HL-60/S4 treated with retinoic acid at 250 ng/mL for 4 days and 3 days (cell line): ENCODE measurements at regions not wholly inside any gene's neighbourhood (a gene's known extent, or its start where the extent isn't known, plus 50 kb on each side); places are given as distances from the start of the nearest gene placed in this dataset.

Source experiments
- in situ Hi-C: fragments of 300-500 bp; cut with MboI; formaldehyde crosslinking; loops from 2 replicates; pipeline ENCODE4 v1.7.0; 2022; ENCODE audit warnings: low sequenced_read_pairs

GRCh38 chr17:34475296-34475695, 104.1 kb upstream of the TMEM132E start:
- in situ Hi-C loops, result no loop called here

- in situ Hi-C loops, result loop anchor here (25.0 kb wide), 1 partner anchor 112 kb away; the partner anchor contains the start of genes CCL1 and CCL13
These were observed 104.7 kb upstream of the TMEM132E start for GRCh38 chr17:34474706-34475105.

GRCh38 chr17:34472363-34472762, 107.0 kb upstream of the TMEM132E start:
- in situ Hi-C loops, result loop anchor here (25.0 kb wide), 1 partner anchor 110 kb away; the partner anchor contains the start of genes CCL1 and CCL13

GRCh38 chr17:34471278-34471677, 108.1 kb upstream of the TMEM132E start:
- in situ Hi-C loops, result loop anchor here (25.0 kb wide), 1 partner anchor 109 kb away; the partner anchor contains the start of genes CCL1 and CCL13

- in situ Hi-C loops, result loop anchor here (25.0 kb wide), 1 partner anchor 103 kb away; the partner anchor contains the start of genes CCL1 and CCL13
These were observed 102.8 kb upstream of the CCL1 start for GRCh38 chr17:34465789-34466188.

GRCh38 chr17:34464812-34465211, 101.8 kb upstream of the CCL1 start:
- in situ Hi-C loops, result loop anchor here (25.0 kb wide), 1 partner anchor 103 kb away; the partner anchor contains the start of genes CCL1 and CCL13

GRCh38 chr17:34458266-34458665, 95.2 kb upstream of the CCL1 start:
- in situ Hi-C loops, result loop anchor here (25.0 kb wide), 1 partner anchor 96 kb away; the partner anchor contains the start of genes CCL1 and CCL13

GRCh38 chr17:34456121-34456520, 93.1 kb upstream of the CCL1 start:
- in situ Hi-C loops, result loop anchor here (25.0 kb wide), 1 partner anchor 94 kb away; the partner anchor contains the start of genes CCL1 and CCL13

- in situ Hi-C loops, result loop anchor here (25.0 kb wide), 1 partner anchor 90 kb away; the partner anchor contains the start of genes CCL1 and CCL13
These were observed 89.7 kb upstream of the CCL1 start for GRCh38 chr17:34452769-34453168.

- in situ Hi-C loops, result loop anchor here (25.0 kb wide), 1 partner anchor 89 kb away; the partner anchor contains the start of genes CCL1 and CCL13
These were observed 88.3 kb upstream of the CCL1 start for GRCh38 chr17:34451313-34451712.

- in situ Hi-C loops, result no loop called here
These were observed 84.4 kb upstream of the CCL1 start for GRCh38 chr17:34447406-34447805.

- in situ Hi-C loops, result no loop called here
These were observed 82.1 kb upstream of the CCL1 start for GRCh38 chr17:34445101-34445500.

- in situ Hi-C loops, result no loop called here
These were observed 80.8 kb upstream of the CCL1 start for GRCh38 chr17:34443619-34444469.

- in situ Hi-C loops, result no loop called here
These were observed 79.5 kb upstream of the CCL1 start for GRCh38 chr17:34442387-34443111.

GRCh38 chr17:34437188-34437587, 74.2 kb upstream of the CCL1 start:
- in situ Hi-C loops, result no loop called here

GRCh38 chr17:34436607-34437006, 73.6 kb upstream of the CCL1 start:
- in situ Hi-C loops, result no loop called here

- in situ Hi-C loops, result no loop called here
These were observed 72.3 kb upstream of the CCL1 start for GRCh38 chr17:34435182-34435928.

- in situ Hi-C loops, result no loop called here
These were observed 71.0 kb upstream of the CCL1 start for GRCh38 chr17:34434052-34434451.

- in situ Hi-C loops, result no loop called here
These were observed 61.9 kb upstream of the CCL1 start for GRCh38 chr17:34424814-34425491.
